ENCODE measurements at regions not wholly inside any gene's neighbourhood (a gene's known extent, or its start where the extent isn't known, plus 50 kb on each side); places are given as distances from the start of the nearest gene placed in this dataset.

GRCh38 chr10:83925133-83925532 lies 214.2 kb upstream of the GHITM start:
- no peak for TF ChIP-seq CTCF (IDR thresholded peaks at IDR 0.05)
- TF ChIP-seq POLR2A (IDR thresholded peaks at IDR 0.05): no peak
- Histone ChIP-seq H3K9me3 (no peaks in the 10 kb centered on the region), H3K4me3 (no peak overlapping the region), H3K36me3 (no peaks in the 10 kb centered on the region), H3K4me1 (no peaks in the 10 kb centered on the region), H3K27me3 (no peaks in the 10 kb centered on the region), H3K27ac (no peak overlapping the region)
- no peak for DNase-seq
- intact Hi-C loops (cut with DNase I; ENCODE audit: low total_unique reads): no loop called here

GRCh38 chr10:83926606-83927005 lies 212.7 kb upstream of the GHITM start:
- Histone ChIP-seq H3K27me3 (no peaks in the 10 kb centered on the region), H3K4me1 (no peaks in the 10 kb centered on the region), H3K4me3 (no peak overlapping the region), H3K27ac (no peak overlapping the region), H3K36me3 (no peaks in the 10 kb centered on the region), H3K9me3 (no peaks in the 10 kb centered on the region)
- no peak for DNase-seq
- intact Hi-C loops (cut with DNase I; ENCODE audit: low total_unique reads): no loop called here
- no peak for TF ChIP-seq POLR2A (IDR thresholded peaks at IDR 0.05)
- no peak for TF ChIP-seq CTCF (IDR thresholded peaks at IDR 0.05)

GRCh38 chr10:83927166-83927565 lies 212.1 kb upstream of the GHITM start:
- Histone ChIP-seq H3K27me3 (no peaks in the 10 kb centered on the region), H3K4me3 (no peak overlapping the region), H3K27ac (no peak overlapping the region), H3K36me3 (no peaks in the 10 kb centered on the region), H3K9me3 (no peaks in the 10 kb centered on the region), H3K4me1 (no peaks in the 10 kb centered on the region)
- no peak for DNase-seq
- TF ChIP-seq CTCF (IDR thresholded peaks at IDR 0.05) (no peak), POLR2A (IDR thresholded peaks at IDR 0.05) (no peak)
- intact Hi-C loops (cut with DNase I; ENCODE audit: low total_unique reads): no loop called here

GRCh38 chr10:83929399-83929798 lies 209.9 kb upstream of the GHITM start:
- intact Hi-C loops (cut with DNase I; ENCODE audit: low total_unique reads): no loop called here

GRCh38 chr10:83931669-83932068 lies 207.6 kb upstream of the GHITM start:
- no peak for DNase-seq
- TF ChIP-seq POLR2A (IDR thresholded peaks at IDR 0.05) (no peak), CTCF (IDR thresholded peaks at IDR 0.05) (no peak)
- Histone ChIP-seq H3K4me1 (no peaks in the 10 kb centered on the region), H3K27me3 (no peaks in the 10 kb centered on the region), H3K36me3 (no peaks in the 10 kb centered on the region), H3K27ac (no peak overlapping the region), H3K9me3 (no peaks in the 10 kb centered on the region), H3K4me3 (no peak overlapping the region)
- intact Hi-C loops (cut with DNase I; ENCODE audit: low total_unique reads): no loop called here

More at GRCh38 chr10:83929399-83929798, 209.9 kb upstream of the GHITM start:
- Histone ChIP-seq H3K4me1 (no peaks in the 10 kb centered on the region), H3K9me3 (no peaks in the 10 kb centered on the region), H3K36me3 (no peaks in the 10 kb centered on the region), H3K27me3 (no peaks in the 10 kb centered on the region), H3K4me3 (no peak overlapping the region), H3K27ac (no peak overlapping the region)
- TF ChIP-seq POLR2A (IDR thresholded peaks at IDR 0.05) (no peak), CTCF (IDR thresholded peaks at IDR 0.05) (no peak)
- no peak for DNase-seq

All from uterus (tissue), 3 donors.